Spleen (tissue), 11 donors: ENCODE measurements at regions not wholly inside any gene's neighbourhood (a gene's known extent, or its start where the extent isn't known, plus 50 kb on each side); places are given as distances from the start of the nearest gene placed in this dataset.
A peak's percentile ranks its signal among the peaks of the same experiment; 100 is the strongest.

ENCODE experiments used
- DNase-seq: peaks from one replicate; pipeline ENCODE4 v3.0.0-alpha.2; 2020
- H3K27ac ChIP-seq, 8 donors: fragments of 200-600 bp; sonication (generic) in 7 of 8; 1 replicate in 4 of 8; 2 replicates in 4 of 8; pipeline versions ENCODE4 v1.5.0 to v1.8.0; 2016 to 2021; ENCODE audit warnings: inconsistent platforms in 4 of 8, mild to moderate bottlenecking in 4 of 8, moderate library complexity in 1 of 8
- H3K27me3 ChIP-seq, 7 donors: fragments of 200-600 bp; sonication (generic) in 6 of 7; replicated peaks in 1 of 7; 1 replicate in 4 of 7; 2 replicates in 3 of 7; pipeline versions ENCODE4 v1.5.0 to v1.8.0; 2016 to 2021; ENCODE audit warnings: inconsistent platforms in 3 of 7, mild to moderate bottlenecking in 1 of 7
- H3K36me3 ChIP-seq, 6 donors: fragments of 200-600 bp; sonication (generic) in 5 of 6; 1 replicate in 4 of 6; 2 replicates in 2 of 6; pipeline versions ENCODE4 v1.5.0 to v1.8.0; 2016 to 2021; ENCODE audit warnings: inconsistent platforms in 2 of 6
- H3K4me1 ChIP-seq, 6 donors: fragments of 200-600 bp; sonication (generic) in 5 of 6; 1 replicate in 3 of 6; 2 replicates in 3 of 6; pipeline versions ENCODE4 v1.5.0 to v1.8.0; 2016 to 2021; ENCODE audit warnings: inconsistent platforms in 3 of 6
- H3K4me3 ChIP-seq, 8 donors: fragments of 200-600 bp; sonication (generic) in 7 of 8; 1 replicate in 4 of 8; 2 replicates in 4 of 8; pipeline versions ENCODE4 v1.5.0 to v1.8.0; 2016 to 2021; ENCODE audit warnings: inconsistent platforms in 4 of 8, mild to moderate bottlenecking in 4 of 8, moderate library complexity in 2 of 8
- H3K9me3 ChIP-seq, 8 donors: fragments of 200-600 bp; sonication (generic) in 7 of 8; 1 replicate in 4 of 8; 2 replicates in 4 of 8; pipeline versions ENCODE4 v1.5.0 to v1.8.0; 2016 to 2021; ENCODE audit warnings: inconsistent platforms in 4 of 8
- POLR2A ChIP-seq, 3 donors: fragments of 450-650 bp; IDR thresholded peaks; one replicate each; pipeline ENCODE4 v1.5.1; 2017; ENCODE audit warnings: antibody characterized with exemption in 3 of 3, mild to moderate bottlenecking in 1 of 3
- POLR2AphosphoS5 ChIP-seq, 3 donors: sonication (generic); formaldehyde crosslinking; IDR thresholded peaks; one replicate each; pipeline ENCODE4 v1.5.1; 2017; ENCODE audit warnings: antibody characterized with exemption in 3 of 3
- WGBS, 5 donors: extraction: QIAGEN DNeasy Blood & Tissue Kit in 3 of 5; methylation state at CpG; one replicate each; pipeline versions ENCODE4 v1.1.5 to v1.1.7; 2013 to 2018; 5-methylcytosine and 5-hydroxymethylcytosine counted together
- intact Hi-C: fragments of 100-400 bp; cut with DNase I; formaldehyde crosslinking; loops from one replicate; pipeline ENCODE4 v1.15.0; 2023; ENCODE audit warnings: low total_unique reads
- TF ChIP-seq, protein P1 (sequence below), 11 experiments: fragments of 200-600 bp in 7 of 11; fragments of 450-650 bp in 4 of 11; sonication (generic) in 4 of 11; IDR thresholded peaks in 8 of 11; conservative IDR thresholded peaks in 3 of 11; 1 replicate in 7 of 11; 2 replicates in 4 of 11; pipeline versions ENCODE4 v1.4.0 to v1.8.0; 2016 to 2021; ENCODE audit warnings: antibody characterized with exemption in 11 of 11, inconsistent platforms in 4 of 11, mild to moderate bottlenecking in 1 of 11
- donor health status: healthy with polysubstance abuse.
- donor health status: DM: no; HTN: no; CAD: no; lungs with moderate emphysema.
- donor health status: DM: no; HTN: no; CAD: no.
- donor health status: Bipolar disorder and iron deficiency.
- donor health status: healthy.
- donor health status: DM: no; HTN: no; CAD: no.
- donor health status: DM: yes; HTN: yes; CAD: no.

DNA sequence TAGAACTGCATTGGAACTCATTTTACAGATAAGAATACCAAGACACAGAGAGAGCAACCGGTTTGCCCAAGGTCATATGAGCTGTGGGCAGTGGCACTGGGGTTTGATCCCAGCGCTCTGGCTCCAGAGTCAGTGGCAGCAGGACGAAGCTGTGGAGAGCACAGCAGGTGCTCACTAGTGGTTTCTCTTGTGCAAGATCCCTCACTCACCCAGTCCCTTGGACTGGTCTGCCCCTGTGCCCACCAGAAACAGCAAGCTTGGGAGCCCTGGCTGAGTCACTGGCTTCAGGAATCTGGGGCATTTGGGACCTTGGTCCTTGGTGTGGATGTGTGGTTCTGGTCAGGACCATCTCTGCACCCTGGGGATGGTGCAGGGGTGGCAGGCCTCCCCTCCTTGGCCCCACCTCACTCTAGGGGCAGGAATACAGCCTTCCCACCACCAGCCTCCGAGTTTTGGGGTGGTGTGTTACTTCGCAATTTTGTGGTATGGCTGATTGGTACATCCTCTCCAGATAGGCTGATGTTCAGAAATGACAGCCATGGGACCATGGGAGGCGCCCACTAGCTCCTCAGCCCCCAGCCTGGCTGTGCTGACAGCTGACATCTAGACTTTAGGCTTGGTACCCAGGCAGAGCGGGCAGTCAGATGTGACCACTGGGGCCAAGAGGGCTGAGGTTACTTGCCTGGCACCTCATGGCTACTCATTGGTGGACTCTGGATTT lies 104.6 kb downstream of the LSM3 start:
- Histone ChIP-seq H3K27ac (no peak overlapping the region), H3K36me3 (no peaks in the 10 kb centered on the region), H3K27me3 (peaks cover 0 to 8% (median 0%) of the 10 kb centered on the region in 7 donors), H3K4me3 (no peak overlapping the region), H3K4me1 (no peaks in the 10 kb centered on the region), H3K9me3 (no peaks in the 10 kb centered on the region)
- DNase-seq: peak; percentile 45
- WGBS, 5 donors: 65 to 90% (median 79%) methylated on average over 7 of the region's 7 CpGs
- no peak for TF ChIP-seq POLR2A (IDR thresholded peaks at IDR 0.05)
- TF ChIP-seq, protein P1, sequence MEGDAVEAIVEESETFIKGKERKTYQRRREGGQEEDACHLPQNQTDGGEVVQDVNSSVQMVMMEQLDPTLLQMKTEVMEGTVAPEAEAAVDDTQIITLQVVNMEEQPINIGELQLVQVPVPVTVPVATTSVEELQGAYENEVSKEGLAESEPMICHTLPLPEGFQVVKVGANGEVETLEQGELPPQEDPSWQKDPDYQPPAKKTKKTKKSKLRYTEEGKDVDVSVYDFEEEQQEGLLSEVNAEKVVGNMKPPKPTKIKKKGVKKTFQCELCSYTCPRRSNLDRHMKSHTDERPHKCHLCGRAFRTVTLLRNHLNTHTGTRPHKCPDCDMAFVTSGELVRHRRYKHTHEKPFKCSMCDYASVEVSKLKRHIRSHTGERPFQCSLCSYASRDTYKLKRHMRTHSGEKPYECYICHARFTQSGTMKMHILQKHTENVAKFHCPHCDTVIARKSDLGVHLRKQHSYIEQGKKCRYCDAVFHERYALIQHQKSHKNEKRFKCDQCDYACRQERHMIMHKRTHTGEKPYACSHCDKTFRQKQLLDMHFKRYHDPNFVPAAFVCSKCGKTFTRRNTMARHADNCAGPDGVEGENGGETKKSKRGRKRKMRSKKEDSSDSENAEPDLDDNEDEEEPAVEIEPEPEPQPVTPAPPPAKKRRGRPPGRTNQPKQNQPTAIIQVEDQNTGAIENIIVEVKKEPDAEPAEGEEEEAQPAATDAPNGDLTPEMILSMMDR (IDR thresholded peaks at IDR 0.05 in 8 of 11, conservative IDR thresholded peaks at IDR 0.05 in 3 of 11): no peak
- TF ChIP-seq POLR2AphosphoS5 (IDR thresholded peaks at IDR 0.05): no peak
- intact Hi-C loops: no loop called here

GRCh38 chr3:14283813-14284438 lies 105.3 kb downstream of the LSM3 start:
- intact Hi-C loops: no loop called here
- no peak overlapping the region for H3K27ac ChIP-seq
- no peaks in the 10 kb centered on the region for H3K36me3 ChIP-seq
- peak; percentile 11 for DNase-seq
- TF ChIP-seq POLR2AphosphoS5 (IDR thresholded peaks at IDR 0.05) (no peak), POLR2A (IDR thresholded peaks at IDR 0.05) (no peak)
- TF ChIP-seq, protein P1 (IDR thresholded peaks at IDR 0.05 in 8 of 11, conservative IDR thresholded peaks at IDR 0.05 in 3 of 11): no peak
- H3K4me3 ChIP-seq: no peak overlapping the region
- peaks cover 0 to 1% (median 0%) of the 10 kb centered on the region in 7 donors for H3K27me3 ChIP-seq
- H3K9me3 ChIP-seq: no peaks in the 10 kb centered on the region
- 78 to 94% (median 91%) methylated on average over 4 of the region's 4 CpGs for WGBS, 5 donors
- H3K4me1 ChIP-seq: no peaks in the 10 kb centered on the region

- 72 to 85% (median 79%) methylated on average over 15 of the region's 15 CpGs for WGBS, 5 donors
- H3K36me3 ChIP-seq: no peaks in the 10 kb centered on the region
- no peaks in the 10 kb centered on the region for H3K27me3 ChIP-seq
- H3K4me3 ChIP-seq: no peak overlapping the region
- DNase-seq: peak; percentile 59
- peaks cover 0 to 6% (median 0%) of the 10 kb centered on the region in 6 donors for H3K4me1 ChIP-seq
- TF ChIP-seq, protein P1 (IDR thresholded peaks at IDR 0.05 in 8 of 11, conservative IDR thresholded peaks at IDR 0.05 in 3 of 11): no peak
- TF ChIP-seq POLR2A (IDR thresholded peaks at IDR 0.05): no peak
- no peak for TF ChIP-seq POLR2AphosphoS5 (IDR thresholded peaks at IDR 0.05)
- no peak overlapping the region for H3K27ac ChIP-seq
- intact Hi-C loops: no loop called here
- no peaks in the 10 kb centered on the region for H3K9me3 ChIP-seq
Measured at GRCh38 chr3:14284694-14285547, 106.3 kb downstream of the LSM3 start.
